Esophagus squamous epithelium (tissue), 5 donors: ENCODE measurements at regions not wholly inside any gene's neighbourhood (a gene's known extent, or its start where the extent isn't known, plus 50 kb on each side); places are given as distances from the start of the nearest gene placed in this dataset.

Source experiments
- DNase-seq: peaks from one replicate; lab custom pipeline; 2025; lab: John Stamatoyannopoulos, UW
- H3K27ac ChIP-seq, 4 donors: fragments of 200-600 bp; sonication (generic); one replicate each; pipeline ENCODE4 v1.5.1; 2016 to 2019; ENCODE audit warnings: mild to moderate bottlenecking in 1 of 4
- H3K27me3 ChIP-seq, 4 donors: fragments of 200-600 bp; sonication (generic); 1 replicate in 3 of 4; 2 replicates in 1 of 4; pipeline versions ENCODE4 v1.5.1 to v1.6.0; 2017 to 2021; ENCODE audit warnings: antibody characterized with exemption in 1 of 4
- H3K36me3 ChIP-seq, 3 donors: fragments of 200-600 bp; sonication (generic); one replicate each; pipeline ENCODE4 v1.5.1; 2016 to 2019
- H3K4me1 ChIP-seq, 3 donors: fragments of 200-600 bp; sonication (generic); one replicate each; pipeline ENCODE4 v1.5.1; 2017 to 2019
- H3K4me3 ChIP-seq, 4 donors: fragments of 200-600 bp; sonication (generic); 1 replicate in 3 of 4; 2 replicates in 1 of 4; pipeline ENCODE4 v1.5.1; 2016 to 2019; ENCODE audit warnings: mild to moderate bottlenecking in 2 of 4, moderate library complexity in 1 of 4
- H3K9me3 ChIP-seq, 3 donors: fragments of 200-600 bp; sonication (generic); one replicate each; pipeline ENCODE4 v1.5.1; 2016 to 2019
- CTCF ChIP-seq, 6 experiments: fragments of 450-650 bp in 4 of 6; fragments of 200-600 bp in 2 of 6; sonication (generic) in 2 of 6; IDR thresholded peaks; one replicate each; pipeline ENCODE4 v1.5.1; 2016 to 2019; ENCODE audit warnings: antibody characterized with exemption in 6 of 6, mild to moderate bottlenecking in 4 of 6, moderate library complexity in 4 of 6
- POLR2A ChIP-seq, 4 donors: fragments of 450-650 bp; IDR thresholded peaks; one replicate each; pipeline ENCODE4 v1.6.1; 2017; ENCODE audit warnings: antibody characterized with exemption in 4 of 4, mild to moderate bottlenecking in 4 of 4, moderate library complexity in 3 of 4
- WGBS, 2 donors: methylation state at CpG; one replicate each; pipeline ENCODE4 v1.1.5; 2018; 5-methylcytosine and 5-hydroxymethylcytosine counted together
- intact Hi-C: fragments of 100-400 bp; cut with DNase I; formaldehyde crosslinking; loops from one replicate; pipeline ENCODE4 v1.15.0; 2022
- donor health status: DM: yes; HTN: yes; CAD: no.

GRCh38 chr10:124176349-124177179 is 83.2 kb upstream of the CHST15 start:
- no peaks in the 10 kb centered on the region for H3K36me3 ChIP-seq
- H3K9me3 ChIP-seq, result no peaks in the 10 kb centered on the region
- H3K27ac ChIP-seq, result no peak overlapping the region
- H3K4me3 ChIP-seq, result no peak overlapping the region
- no peaks in the 10 kb centered on the region for H3K27me3 ChIP-seq
- DNase-seq, result no peak
- TF ChIP-seq CTCF (IDR thresholded peaks at IDR 0.05) (no peak), POLR2A (IDR thresholded peaks at IDR 0.05) (no peak)
- intact Hi-C loops, result no loop called here
- 68 to 73% methylated on average over 8 to 14 of the region's 15 CpGs for WGBS, 2 donors
- no peaks in the 10 kb centered on the region for H3K4me1 ChIP-seq

GRCh38 chr10:124175701-124176348 is 82.4 kb upstream of the CHST15 start:
- DNase-seq, result no peak
- TF ChIP-seq POLR2A (IDR thresholded peaks at IDR 0.05) (no peak), CTCF (IDR thresholded peaks at IDR 0.05) (no peak)
- Histone ChIP-seq H3K4me3 (no peak overlapping the region), H3K27ac (no peak overlapping the region), H3K36me3 (no peaks in the 10 kb centered on the region), H3K9me3 (no peaks in the 10 kb centered on the region), H3K27me3 (no peaks in the 10 kb centered on the region), H3K4me1 (no peaks in the 10 kb centered on the region)
- intact Hi-C loops, result no loop called here
- 63 to 75% methylated on average over 7 to 8 of the region's 10 CpGs for WGBS, 2 donors

- intact Hi-C loops, result no loop called here
- TF ChIP-seq POLR2A (IDR thresholded peaks at IDR 0.05) (no peak), CTCF (IDR thresholded peaks at IDR 0.05) (no peak)
- no peak for DNase-seq
- no peaks in the 10 kb centered on the region for H3K27me3 ChIP-seq
- 64 to 86% methylated on average over 3 to 5 of the region's 10 CpGs for WGBS, 2 donors
- H3K36me3 ChIP-seq, result no peaks in the 10 kb centered on the region
- H3K4me1 ChIP-seq, result no peaks in the 10 kb centered on the region
- no peaks in the 10 kb centered on the region for H3K9me3 ChIP-seq
- no peak overlapping the region for H3K27ac ChIP-seq
- H3K4me3 ChIP-seq, result no peak overlapping the region
These were observed 81.6 kb upstream of the CHST15 start for GRCh38 chr10:124174673-124175645.

- no peak for DNase-seq
- TF ChIP-seq POLR2A (IDR thresholded peaks at IDR 0.05) (no peak), CTCF (IDR thresholded peaks at IDR 0.05) (no peak)
- H3K9me3 ChIP-seq, result no peaks in the 10 kb centered on the region
- no peak overlapping the region for H3K27ac ChIP-seq
- no peak overlapping the region for H3K4me3 ChIP-seq
- no peaks in the 10 kb centered on the region for H3K4me1 ChIP-seq
- WGBS, 2 donors, result 79 to 90% methylated on average over 7 to 9 of the region's 15 CpGs
- intact Hi-C loops, result no loop called here
- no peaks in the 10 kb centered on the region for H3K36me3 ChIP-seq
- no peaks in the 10 kb centered on the region for H3K27me3 ChIP-seq
These were observed 80.7 kb upstream of the CHST15 start for GRCh38 chr10:124174071-124174566.
